WERI-Rb-1 (cell line): ENCODE measurements at regions not wholly inside any gene's neighbourhood (a gene's known extent, or its start where the extent isn't known, plus 50 kb on each side); places are given as distances from the start of the nearest gene placed in this dataset.

Experiments
- DNase-seq: peaks from one replicate; pipeline ENCODE4 v3.0.0-alpha.2; 2020
- H3K27ac ChIP-seq: fragments of 250-450 bp; sonication (Bioruptor Pico); 2 replicates; pipeline ENCODE4 v1.5.1; 2020; ENCODE audit warnings: mild to moderate bottlenecking, moderate library complexity
- H3K27me3 ChIP-seq: fragments of 250-450 bp; sonication (Bioruptor Pico); 2 replicates; pipeline ENCODE4 v1.5.1; 2021; ENCODE audit warnings: mild to moderate bottlenecking, low read depth, moderate library complexity; ENCODE audit not compliant: insufficient read depth, severe bottlenecking
- H3K36me3 ChIP-seq: fragments of 250-450 bp; sonication (Bioruptor Pico); 2 replicates; pipeline ENCODE4 v1.5.1; 2020; ENCODE audit warnings: mild to moderate bottlenecking, moderate library complexity
- H3K4me3 ChIP-seq: 2 replicates; pipeline ENCODE4 v1.5.1; 2011; ENCODE audit warnings: low read depth, mild to moderate bottlenecking, control low read depth, low read length
- H3K9me3 ChIP-seq: fragments of 250-450 bp; sonication (Bioruptor Pico); 2 replicates; pipeline ENCODE4 v1.5.1; 2021; ENCODE audit warnings: mild to moderate bottlenecking, moderate library complexity; ENCODE audit not compliant: severe bottlenecking
- CTCF ChIP-seq: IDR thresholded peaks from 2 replicates; pipeline ENCODE4 v1.5.1; 2011; ENCODE audit warnings: low read depth, mild to moderate bottlenecking, control low read depth, inconsistent platforms, low read length

DNA sequence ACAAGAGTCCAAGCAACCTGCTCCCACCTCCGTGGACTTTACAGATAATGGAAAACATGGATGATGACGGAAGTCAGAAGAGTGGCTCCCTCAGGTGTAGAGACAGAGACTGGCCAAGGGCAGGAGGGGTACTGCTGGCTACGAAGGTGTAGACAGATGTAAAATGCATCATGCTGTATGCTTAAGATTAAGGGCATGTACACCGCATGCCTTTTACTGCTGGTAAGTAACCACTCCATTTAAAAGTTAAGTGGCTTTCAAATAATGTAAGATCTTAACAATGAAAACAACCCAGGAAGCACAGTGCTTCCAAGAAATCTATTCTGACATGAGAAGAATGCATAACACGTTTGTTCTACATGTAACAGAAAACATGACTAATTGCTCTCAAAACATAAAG, 76.9 kb upstream of the FAM9B start:
- TF ChIP-seq CTCF, result no peak

DNA sequence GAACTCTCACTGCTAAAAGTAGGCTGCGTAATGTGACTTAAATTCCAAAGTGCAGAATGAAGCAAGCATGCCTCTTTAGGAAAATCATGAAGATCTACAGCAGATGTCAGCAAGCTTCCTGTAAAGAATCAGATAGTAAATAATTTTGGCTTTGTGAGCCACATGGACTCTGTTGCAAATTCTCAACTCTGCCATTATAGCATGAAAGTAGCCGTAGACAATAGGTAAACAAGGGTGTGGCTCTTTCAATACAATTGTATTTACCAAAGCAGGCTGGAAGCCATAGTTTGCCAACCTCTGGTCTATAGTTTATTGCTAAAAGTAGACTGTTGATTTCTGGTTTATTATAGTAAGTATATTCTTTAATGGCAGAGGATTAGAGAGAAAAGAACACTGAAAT, 80.3 kb upstream of the FAM9B start:
- Histone ChIP-seq H3K9me3 (no peaks in the 10 kb centered on the region), H3K27ac (no peak overlapping the region), H3K27me3 (peaks cover 4% of the 10 kb centered on the region), H3K4me3 (no peak overlapping the region), H3K36me3 (no peaks in the 10 kb centered on the region)
- no peak for DNase-seq
- TF ChIP-seq CTCF, result no peak

More for the DNA sequence above, 76.9 kb upstream of the FAM9B start:
- Histone ChIP-seq H3K4me3 (no peak overlapping the region), H3K27ac (no peak overlapping the region), H3K27me3 (peaks cover 5% of the 10 kb centered on the region), H3K36me3 (no peaks in the 10 kb centered on the region), H3K9me3 (no peaks in the 10 kb centered on the region)
- no peak for DNase-seq

DNA sequence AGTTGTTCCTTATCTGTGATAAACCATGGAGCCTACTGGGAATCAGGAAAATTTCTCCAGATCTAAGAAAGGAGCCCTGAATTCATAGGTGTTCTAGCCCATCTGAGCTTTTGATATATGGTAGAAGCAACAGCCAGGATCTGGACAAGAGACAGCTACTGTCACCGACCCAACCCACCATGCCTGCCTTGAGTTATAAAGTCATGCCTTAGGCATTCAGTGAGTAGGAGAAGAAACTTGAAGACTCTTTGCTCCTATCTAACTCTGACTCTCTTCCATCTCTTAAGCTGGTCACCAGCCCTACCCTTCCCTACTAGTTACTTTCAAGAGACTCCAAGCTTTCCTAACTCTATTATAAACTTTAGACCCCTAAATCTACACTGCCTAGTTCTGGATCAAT, 83.9 kb upstream of the FAM9B start:
- TF ChIP-seq CTCF, result no peak

DNA sequence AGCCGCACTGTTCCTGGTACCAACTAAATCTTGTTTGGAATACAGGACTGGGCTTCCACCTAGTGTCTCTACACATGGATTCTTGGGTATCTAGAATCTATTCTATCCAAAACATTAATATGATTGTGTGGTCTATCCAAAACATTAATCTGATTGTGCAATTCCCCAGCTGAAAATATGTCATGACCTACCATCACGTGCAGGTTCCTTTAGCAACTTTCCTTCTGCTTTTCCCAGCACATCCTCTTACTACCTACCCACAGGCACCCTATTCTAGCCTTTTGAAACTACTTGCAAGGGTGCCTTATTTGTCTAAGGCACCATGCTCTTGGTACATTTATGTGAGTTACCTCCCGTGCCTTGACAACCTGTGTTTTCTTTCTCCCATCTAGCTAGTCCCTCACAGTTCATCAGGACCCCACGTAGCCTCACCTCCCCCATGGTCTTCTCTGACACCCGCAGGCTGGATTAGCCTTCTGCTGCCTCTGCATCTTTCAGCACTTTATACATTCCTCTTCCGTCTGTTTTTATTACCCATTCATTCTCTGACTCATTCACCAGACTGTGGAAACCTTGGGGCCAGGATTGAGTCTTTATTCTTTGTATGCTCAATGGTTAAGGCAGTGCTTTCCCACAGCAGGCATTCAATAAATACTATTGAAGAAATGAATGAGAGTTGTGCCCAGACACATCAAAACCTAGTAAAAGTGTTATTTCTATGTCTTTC, 88.8 kb upstream of the FAM9B start:
- TF ChIP-seq CTCF, result no peak
- Histone ChIP-seq H3K27ac (no peak overlapping the region), H3K4me3 (no peak overlapping the region), H3K9me3 (no peaks in the 10 kb centered on the region), H3K27me3 (no peaks in the 10 kb centered on the region), H3K36me3 (no peaks in the 10 kb centered on the region)
- no peak for DNase-seq

More for the DNA sequence above, 83.9 kb upstream of the FAM9B start:
- Histone ChIP-seq H3K4me3 (no peak overlapping the region), H3K36me3 (no peaks in the 10 kb centered on the region), H3K9me3 (no peaks in the 10 kb centered on the region), H3K27me3 (peaks cover 4% of the 10 kb centered on the region), H3K27ac (no peak overlapping the region)
- DNase-seq, result no peak

DNA sequence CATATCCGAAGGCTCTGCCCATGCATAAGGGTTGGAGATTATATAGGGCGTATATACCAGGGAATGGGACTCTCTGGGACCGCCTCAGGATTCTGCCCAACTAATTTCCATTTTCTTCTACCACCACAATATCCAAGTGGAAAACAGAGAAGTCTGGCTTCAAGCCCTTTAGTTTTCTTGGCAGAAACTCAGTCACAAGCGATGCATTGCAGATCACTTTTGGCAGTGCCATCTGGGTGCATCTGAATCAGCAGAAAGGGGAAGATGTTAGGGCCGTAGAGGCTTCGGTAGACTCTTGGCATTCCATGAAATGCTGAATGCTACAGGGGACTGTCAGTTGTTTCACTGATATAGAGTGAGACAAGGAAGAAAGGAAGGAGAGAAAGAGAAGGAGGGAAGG, 94.1 kb upstream of the FAM9B start:
- no peak for DNase-seq
- Histone ChIP-seq H3K4me3 (no peak overlapping the region), H3K27ac (no peak overlapping the region), H3K36me3 (no peaks in the 10 kb centered on the region), H3K27me3 (peaks cover 2% of the 10 kb centered on the region), H3K9me3 (no peaks in the 10 kb centered on the region)
- TF ChIP-seq CTCF, result no peak

DNA sequence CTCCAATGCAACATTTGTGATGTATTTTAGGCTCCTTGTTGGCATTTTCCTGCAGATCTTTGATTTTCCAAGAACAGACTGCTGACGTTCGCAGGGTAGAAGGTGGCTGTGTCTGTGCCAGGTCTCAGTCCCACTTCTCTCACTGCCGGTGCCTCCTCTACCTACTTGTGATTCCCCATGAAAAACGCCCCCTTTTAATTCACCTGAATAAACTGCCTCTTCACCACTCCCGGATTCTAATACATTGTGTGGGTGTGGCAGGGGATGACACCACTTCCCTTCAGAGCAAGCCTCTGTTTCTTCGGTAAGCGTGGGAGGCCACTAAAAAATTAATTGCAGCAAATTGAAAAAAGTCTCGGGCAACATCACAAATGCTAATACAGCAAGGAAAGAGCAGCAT, 96.1 kb upstream of the FAM9B start:
- Histone ChIP-seq H3K9me3 (no peaks in the 10 kb centered on the region), H3K4me3 (no peak overlapping the region), H3K27ac (no peak overlapping the region), H3K36me3 (no peaks in the 10 kb centered on the region), H3K27me3 (peaks cover 2% of the 10 kb centered on the region)
- no peak for DNase-seq
- TF ChIP-seq CTCF, result no peak
